Cardiac fibroblast (primary cell): ENCODE measurements at regions not wholly inside any gene's neighbourhood (a gene's known extent, or its start where the extent isn't known, plus 50 kb on each side); places are given as distances from the start of the nearest gene placed in this dataset.

Experiments used
- DNase-seq, 2 donors: peaks; one replicate each; pipeline versions ENCODE4 v3.0.0 to v3.0.0-alpha.2; 2010; ENCODE audit warnings: low read depth in 2 of 2
- H3K4me3 ChIP-seq, 2 donors: replicated peaks in 1 of 2; 1 replicate in 1 of 2; 2 replicates in 1 of 2; pipeline ENCODE4 v1.5.1; 2011; ENCODE audit warnings: low read depth in 2 of 2, low read length in 2 of 2, mild to moderate bottlenecking in 2 of 2, moderate library complexity in 1 of 2
- CTCF ChIP-seq: IDR thresholded peaks from one replicate; pipeline ENCODE4 v1.5.1; 2011; ENCODE audit warnings: low read depth, mild to moderate bottlenecking, low read length, inconsistent platforms

- H3K4me3 ChIP-seq, result no peak overlapping the region
- no peak for DNase-seq
- TF ChIP-seq CTCF, result no peak
Observed at GRCh38 chr9:79266986-79267385, 304.8 kb upstream of the TLE4 start.

- no peak for TF ChIP-seq CTCF
- H3K4me3 ChIP-seq, result no peak overlapping the region
- DNase-seq, result no peak
Observed at GRCh38 chr9:79268806-79269205, 303.0 kb upstream of the TLE4 start.

- TF ChIP-seq CTCF, result no peak
- DNase-seq, result no peak
- H3K4me3 ChIP-seq, result no peak overlapping the region
Observed at GRCh38 chr9:79273311-79273710, 298.5 kb upstream of the TLE4 start.

- no peak overlapping the region for H3K4me3 ChIP-seq
- DNase-seq, result no peak
- no peak for TF ChIP-seq CTCF
Observed at GRCh38 chr9:79279356-79279755, 292.4 kb upstream of the TLE4 start.

GRCh38 chr9:79280691-79281090 lies 291.1 kb upstream of the TLE4 start:
- DNase-seq, result no peak
- H3K4me3 ChIP-seq, result no peak overlapping the region
- no peak for TF ChIP-seq CTCF

GRCh38 chr9:79284081-79284480 lies 287.7 kb upstream of the TLE4 start:
- H3K4me3 ChIP-seq, result no peak overlapping the region
- no peak for TF ChIP-seq CTCF
- DNase-seq, result no peak

- H3K4me3 ChIP-seq, result no peak overlapping the region
- DNase-seq, result no peak
- no peak for TF ChIP-seq CTCF
Observed at GRCh38 chr9:79286992-79287707, 284.6 kb upstream of the TLE4 start.
